PC-9 (cell line): ENCODE measurements at regions not wholly inside any gene's neighbourhood (a gene's known extent, or its start where the extent isn't known, plus 50 kb on each side); places are given as distances from the start of the nearest gene placed in this dataset.

ENCODE experiments used
- BruUV-seq: library from RNA; stranded (reverse); fragments of 400-500 nt; replicated peaks from 2 replicates; lab custom pipeline; 2021; lab: Mats Ljungman, UMichigan
- CTCF ChIA-PET: fragments of 300-600 bp; sonication (Branson Sonifier 250); formaldehyde crosslinking; loops from one replicate; lab custom pipeline; 2022; ENCODE audit warnings: antibody characterized with exemption; lab: Charles Lee
- POLR2A ChIA-PET: fragments of 300-600 bp; sonication (Branson Sonifier 250); formaldehyde crosslinking; loops from one replicate; lab custom pipeline; 2022; ENCODE audit warnings: antibody characterized with exemption; ENCODE audit not compliant: unreplicated experiment; lab: Charles Lee
- DNase-seq, 2 experiments: peaks; one replicate each; pipeline versions ENCODE4 v3.0.0 to v3.0.0-alpha.2; 2015 to 2022; ENCODE audit warnings: mixed read lengths in 1 of 2
- H2AFZ ChIP-seq: fragments of 200-600 bp; sonication (generic); 2 replicates; pipeline ENCODE4 v1.8.1; 2017; ENCODE audit warnings: antibody characterized with exemption
- H3F3A ChIP-seq: fragments of 200-600 bp; sonication (generic); 2 replicates; pipeline ENCODE4 v1.8.1; 2017; ENCODE audit warnings: antibody characterized with exemption, mild to moderate bottlenecking, low read depth; ENCODE audit not compliant: insufficient read depth
- H3K27ac ChIP-seq: fragments of 200-600 bp; sonication (generic); 2 replicates; pipeline ENCODE4 v1.6.1; 2016; ENCODE audit warnings: mixed run types
- H3K27me3 ChIP-seq: fragments of 200-600 bp; sonication (generic); 2 replicates; pipeline ENCODE4 v1.6.1; 2016; ENCODE audit warnings: low read depth, mixed run types; ENCODE audit not compliant: insufficient read depth
- H3K36me3 ChIP-seq: fragments of 200-600 bp; sonication (generic); 2 replicates; pipeline ENCODE4 v1.6.1; 2016; ENCODE audit warnings: low read depth, mixed run types
- H3K4me1 ChIP-seq: fragments of 200-600 bp; sonication (generic); replicated peaks from 2 replicates; pipeline ENCODE4 v1.6.1; 2016; ENCODE audit warnings: mixed run types; ENCODE audit not compliant: insufficient read depth
- H3K4me2 ChIP-seq: fragments of 200-600 bp; sonication (generic); 2 replicates; pipeline ENCODE4 v1.6.1; 2017; ENCODE audit warnings: mixed run types
- H3K4me3 ChIP-seq: fragments of 200-600 bp; sonication (generic); 2 replicates; pipeline ENCODE4 v1.6.1; 2016; ENCODE audit warnings: mixed run types
- H3K79me2 ChIP-seq: fragments of 200-600 bp; sonication (generic); 2 replicates; pipeline ENCODE4 v1.6.1; 2017; ENCODE audit warnings: low read depth, mixed run types
- H3K9me2 ChIP-seq: fragments of 200-600 bp; sonication (generic); 2 replicates; pipeline ENCODE4 v1.8.1; 2017; ENCODE audit warnings: mild to moderate bottlenecking; ENCODE audit not compliant: insufficient read depth
- H3K9me3 ChIP-seq: fragments of 200-600 bp; sonication (generic); 2 replicates; pipeline ENCODE4 v1.8.1; 2016; ENCODE audit warnings: low read depth; ENCODE audit not compliant: insufficient read depth
- H4K20me1 ChIP-seq: fragments of 200-600 bp; sonication (generic); 2 replicates; pipeline ENCODE4 v1.8.1; 2017; ENCODE audit not compliant: insufficient read depth
- CTCF ChIP-seq: fragments of 200-600 bp; sonication (generic); conservative IDR thresholded peaks from 2 replicates; pipeline ENCODE4 v1.6.1; 2017; ENCODE audit warnings: mixed run types, antibody characterized with exemption, mild to moderate bottlenecking, moderate library complexity
- EZH2 ChIP-seq: fragments of 200-600 bp; sonication (generic); IDR thresholded peaks from 2 replicates; pipeline ENCODE4 v1.8.0; 2017; ENCODE audit warnings: antibody characterized with exemption, low read depth
- intact Hi-C: fragments of 100-400 bp; cut with micrococcal nuclease; formaldehyde crosslinking; loops from one replicate; pipeline ENCODE4 v1.10.0; 2022; ENCODE audit not compliant: unreplicated experiment

- no peak overlapping the region for H3K4me2 ChIP-seq
- H3K9me3 ChIP-seq, result no peaks in the 10 kb centered on the region
- intact Hi-C loops, result no loop called here
- DNase-seq, result no peak
- no peak overlapping the region for H3K4me3 ChIP-seq
- BruUV-seq, result no TSS peak
- H3K9me2 ChIP-seq, result no peaks in the 10 kb centered on the region
- CTCF ChIA-PET, result no interaction called here
- no peaks in the 10 kb centered on the region for H4K20me1 ChIP-seq
- H3F3A ChIP-seq, result no peaks in the 10 kb centered on the region; the same call in 1 of the 2 replicates
- no peaks in the 10 kb centered on the region for H3K36me3 ChIP-seq
- no peaks in the 10 kb centered on the region for H3K4me1 ChIP-seq
- no peaks in the 10 kb centered on the region for H3K27me3 ChIP-seq
- TF ChIP-seq CTCF, result no peak
- no peak for TF ChIP-seq EZH2
- H3K27ac ChIP-seq, result no peak overlapping the region
- H3K79me2 ChIP-seq, result no peaks in the 10 kb centered on the region
- POLR2A ChIA-PET, result no interaction called here
- H2AFZ ChIP-seq, result no peak overlapping the region
Observed at GRCh38 chr1:234886081-234886984, 242.3 kb downstream of the TOMM20 start.

GRCh38 chr1:234885601-234886000 is 243.0 kb downstream of the TOMM20 start:
- Histone ChIP-seq H2AFZ (no peak overlapping the region), H3K27ac (no peak overlapping the region), H3K4me1 (0 out of 2 replicates have a peak, but pooled peaks cover 3% of the 10 kb centered on the region), H3F3A (no peaks in the 10 kb centered on the region; the same call in 1 of the 2 replicates), H3K36me3 (no peaks in the 10 kb centered on the region), H4K20me1 (no peaks in the 10 kb centered on the region), H3K27me3 (no peaks in the 10 kb centered on the region), H3K9me3 (no peaks in the 10 kb centered on the region), H3K79me2 (no peaks in the 10 kb centered on the region), H3K9me2 (no peaks in the 10 kb centered on the region), H3K4me2 (no peak overlapping the region), H3K4me3 (no peak overlapping the region)
- ChIA-PET POLR2A (no interaction called here), CTCF (no interaction called here)
- TF ChIP-seq EZH2 (no peak), CTCF (no peak)
- DNase-seq, result no peak
- no TSS peak for BruUV-seq
- intact Hi-C loops, result no loop called here

GRCh38 chr1:234884701-234885100 is 243.9 kb downstream of the TOMM20 start:
- H3K27ac ChIP-seq, result no peak overlapping the region
- H3K4me3 ChIP-seq, result no peak overlapping the region
- BruUV-seq, result no TSS peak
- H3K4me2 ChIP-seq, result no peak overlapping the region
- no peak for DNase-seq
- no peaks in the 10 kb centered on the region; the same call in 1 of the 2 replicates for H3F3A ChIP-seq
- no peaks in the 10 kb centered on the region for H3K27me3 ChIP-seq
- CTCF ChIA-PET, result no interaction called here
- POLR2A ChIA-PET, result no interaction called here
- no peaks in the 10 kb centered on the region for H3K9me2 ChIP-seq
- no peak for TF ChIP-seq CTCF
- no peak for TF ChIP-seq EZH2
- no peaks in the 10 kb centered on the region for H3K36me3 ChIP-seq
- H2AFZ ChIP-seq, result no peak overlapping the region
- H3K4me1 ChIP-seq, result 0 out of 2 replicates have a peak, but pooled peaks cover 7% of the 10 kb centered on the region
- H3K79me2 ChIP-seq, result no peaks in the 10 kb centered on the region
- H4K20me1 ChIP-seq, result no peaks in the 10 kb centered on the region
- no peaks in the 10 kb centered on the region for H3K9me3 ChIP-seq
- intact Hi-C loops, result no loop called here
